DND-41 (cell line): ENCODE measurements at regions not wholly inside any gene's neighbourhood (a gene's known extent, or its start where the extent isn't known, plus 50 kb on each side); places are given as distances from the start of the nearest gene placed in this dataset.

Experiments used
- ATAC-seq: fragments of 200-7000 bp; cut with Tn5 transposase; 3 replicates; pipeline ENCODE4 v1.9.1; 2021; ENCODE audit warnings: low read depth; ENCODE audit not compliant: insufficient read depth
- DNase-seq: peaks from one replicate; pipeline ENCODE4 v3.0.0-alpha.2; 2020
- H2AFZ ChIP-seq: 2 replicates; pipeline ENCODE4 v1.6.0; 2012; ENCODE audit warnings: low read depth, low read length
- H3K27ac ChIP-seq: 2 replicates; pipeline ENCODE4 v1.5.1; 2012; ENCODE audit warnings: low read length, inconsistent platforms
- H3K27me3 ChIP-seq: fragments of 200-600 bp; sonication (generic); 2 replicates; pipeline ENCODE4 v1.6.0; 2012; ENCODE audit warnings: low read length, mild to moderate bottlenecking, inconsistent platforms; ENCODE audit not compliant: insufficient read depth, poor library complexity
- H3K36me3 ChIP-seq: 2 replicates; pipeline ENCODE4 v1.5.1; 2012; ENCODE audit warnings: low read length, inconsistent platforms; ENCODE audit not compliant: insufficient read depth
- H3K4me1 ChIP-seq: 2 replicates; pipeline ENCODE4 v1.5.1; 2012; ENCODE audit warnings: mild to moderate bottlenecking, low read length; ENCODE audit not compliant: insufficient read depth
- H3K4me2 ChIP-seq: 2 replicates; pipeline ENCODE4 v1.6.0; 2012; ENCODE audit warnings: mild to moderate bottlenecking, moderate library complexity, low read length, inconsistent platforms; ENCODE audit not compliant: insufficient read depth
- H3K4me3 ChIP-seq, 2 experiments: fragments of 200-600 bp in 1 of 2; shearing (Covaris generic) in 1 of 2; 2 replicates each; pipeline ENCODE4 v1.5.1; 2012 to 2016; ENCODE audit warnings: inconsistent platforms in 2 of 2, low read length in 2 of 2, mild to moderate bottlenecking in 2 of 2, low read depth in 1 of 2, moderate library complexity in 1 of 2
- H3K79me2 ChIP-seq: 2 replicates; pipeline ENCODE4 v1.6.0; 2012; ENCODE audit warnings: low read length, inconsistent platforms; ENCODE audit not compliant: insufficient read depth
- H3K9ac ChIP-seq: 2 replicates; pipeline ENCODE4 v1.6.0; 2012; ENCODE audit warnings: low read depth, mild to moderate bottlenecking, inconsistent platforms, low read length, moderate library complexity
- H3K9me3 ChIP-seq: 2 replicates; pipeline ENCODE4 v1.5.1; 2012; ENCODE audit warnings: low read length, moderate library complexity, mild to moderate bottlenecking, inconsistent platforms; ENCODE audit not compliant: insufficient read depth, severe bottlenecking
- H4K20me1 ChIP-seq: 2 replicates; pipeline ENCODE4 v1.6.0; 2012; ENCODE audit warnings: low read length; ENCODE audit not compliant: insufficient read depth
- CTCF ChIP-seq: IDR thresholded peaks from 2 replicates; pipeline ENCODE4 v1.5.1; 2012; ENCODE audit warnings: borderline replicate concordance, low read length, moderate library complexity, mild to moderate bottlenecking; ENCODE audit not compliant: poor library complexity, severe bottlenecking; ENCODE audit errors: extremely low read depth
- EZH2 ChIP-seq: IDR thresholded peaks from 3 replicates; pipeline ENCODE4 v1.6.1; 2012; ENCODE audit warnings: borderline replicate concordance, low read depth, mild to moderate bottlenecking, moderate library complexity, low read length, inconsistent platforms; ENCODE audit not compliant: severe bottlenecking

GRCh38 chr4:84243685-84244084, 255.4 kb downstream of the NKX6-1 start:
- no peak overlapping the region for H3K4me3 ChIP-seq
- H3K4me1 ChIP-seq = no peaks in the 10 kb centered on the region
- no peaks in the 10 kb centered on the region for H4K20me1 ChIP-seq
- H3K27me3 ChIP-seq = no peaks in the 10 kb centered on the region
- DNase-seq (no peak), ATAC-seq (no peak)
- H3K79me2 ChIP-seq = no peaks in the 10 kb centered on the region
- no peaks in the 10 kb centered on the region for H3K36me3 ChIP-seq
- H2AFZ ChIP-seq = no peak overlapping the region
- no peak overlapping the region for H3K4me2 ChIP-seq
- H3K9me3 ChIP-seq = no peaks in the 10 kb centered on the region
- no peak overlapping the region for H3K9ac ChIP-seq
- TF ChIP-seq CTCF = no peak
- no peak for TF ChIP-seq EZH2
- no peak overlapping the region for H3K27ac ChIP-seq

GRCh38 chr4:84239278-84239845, 259.7 kb downstream of the NKX6-1 start:
- H3K36me3 ChIP-seq = no peaks in the 10 kb centered on the region
- no peak overlapping the region for H3K27ac ChIP-seq
- H3K4me2 ChIP-seq = no peak overlapping the region
- TF ChIP-seq EZH2 = no peak
- no peak for TF ChIP-seq CTCF
- ATAC-seq (no peak), DNase-seq (no peak)
- no peaks in the 10 kb centered on the region for H4K20me1 ChIP-seq
- H3K4me3 ChIP-seq = no peak overlapping the region
- H3K4me1 ChIP-seq = no peaks in the 10 kb centered on the region
- H3K27me3 ChIP-seq = no peaks in the 10 kb centered on the region
- no peak overlapping the region for H2AFZ ChIP-seq
- H3K9ac ChIP-seq = no peak overlapping the region
- H3K79me2 ChIP-seq = no peaks in the 10 kb centered on the region
- no peaks in the 10 kb centered on the region for H3K9me3 ChIP-seq

GRCh38 chr4:84238247-84239090, 260.6 kb downstream of the NKX6-1 start:
- Histone ChIP-seq H3K4me2 (no peak overlapping the region), H2AFZ (no peak overlapping the region), H3K4me1 (no peaks in the 10 kb centered on the region), H3K27me3 (no peaks in the 10 kb centered on the region), H4K20me1 (no peaks in the 10 kb centered on the region), H3K27ac (no peak overlapping the region), H3K36me3 (no peaks in the 10 kb centered on the region), H3K4me3 (no peak overlapping the region), H3K9ac (no peak overlapping the region), H3K79me2 (no peaks in the 10 kb centered on the region), H3K9me3 (no peaks in the 10 kb centered on the region)
- DNase-seq (no peak), ATAC-seq (no peak)
- TF ChIP-seq CTCF (no peak), EZH2 (no peak)
